HepG2 (cell line): ENCODE measurements at regions not wholly inside any gene's neighbourhood (a gene's known extent, or its start where the extent isn't known, plus 50 kb on each side); places are given as distances from the start of the nearest gene placed in this dataset.

Source experiments
- ATAC-seq: fragments of 200-7000 bp; cut with Tn5 transposase; 3 replicates; pipeline ENCODE4 v1.9.1; 2020; ENCODE audit warnings: mild to moderate bottlenecking, moderate library complexity
- BruUV-seq: library from RNA; stranded (reverse); fragments of 400-500 nt; replicated peaks from 2 replicates; lab custom pipeline; 2021; lab: Mats Ljungman, UMichigan
- CTCF ChIA-PET: fragments of 300-600 bp; formaldehyde crosslinking; extraction: SDS; loops from one replicate; lab custom pipeline; 2021; ENCODE audit warnings: low total read pairs, inconsistent platforms, low intra/inter-chr PET ratio; lab: Yijun Ruan, JAX
- POLR2A ChIA-PET: fragments of 350-600 bp; sonication (Branson Sonifier 250); formaldehyde crosslinking; loops from one replicate; lab custom pipeline; 2020; ENCODE audit warnings: antibody characterized with exemption, inconsistent platforms; lab: Yijun Ruan, JAX
- DNase-seq: peaks from one replicate; pipeline ENCODE4 v3.0.0-alpha.2; 2015; ENCODE audit warnings: low spot score
- FAIRE-seq: peaks from 3 replicates; lab custom pipeline; 2011; peaks lifted over from hg19 to GRCh38; lab: Jason Lieb, UNC
- H2AFZ ChIP-seq: one replicate; pipeline ENCODE4 v1.6.1; 2011; ENCODE audit warnings: low read length, inconsistent platforms
- H3K27ac ChIP-seq: fragments of 300-600 bp; 3 replicates; pipeline ENCODE4 v1.8.0; 2011; ENCODE audit warnings: mixed run types, mild to moderate bottlenecking, mixed read lengths, low read length, inconsistent platforms; ENCODE audit not compliant: insufficient read depth; ENCODE audit errors: extremely low read length
- H3K27me3 ChIP-seq, 2 experiments: fragments of 200-600 bp in 1 of 2; 2 replicates in 1 of 2; 3 replicates in 1 of 2; pipeline versions ENCODE4 v1.6.0 to v1.8.0; 2011; ENCODE audit warnings: low read length in 2 of 2, mild to moderate bottlenecking in 2 of 2, moderate library complexity in 2 of 2, inconsistent platforms in 1 of 2; ENCODE audit not compliant: insufficient read depth in 2 of 2, control insufficient read depth in 1 of 2
- H3K36me3 ChIP-seq, 2 experiments: fragments of 200-600 bp in 1 of 2; replicated peaks in 1 of 2; 2 replicates in 1 of 2; 3 replicates in 1 of 2; pipeline versions ENCODE4 v1.5.1 to v1.8.0; 2011; ENCODE audit warnings: low read length in 2 of 2, inconsistent platforms in 1 of 2; ENCODE audit not compliant: insufficient read depth in 2 of 2, control insufficient read depth in 1 of 2
- H3K4me1 ChIP-seq: 2 replicates; pipeline ENCODE4 v1.5.1; 2012; ENCODE audit warnings: low read length, inconsistent platforms; ENCODE audit not compliant: insufficient read depth
- H3K4me2 ChIP-seq: 2 replicates; pipeline ENCODE4 v1.6.0; 2011; ENCODE audit warnings: low read depth, low read length, inconsistent platforms
- H3K4me3 ChIP-seq, 3 experiments: fragments of 200-600 bp in 1 of 3; sonication (generic), shearing (Covaris generic) in 1 of 3; replicated peaks in 1 of 3; 2 replicates each; pipeline ENCODE4 v1.5.1; 2011 to 2016; ENCODE audit warnings: low read length in 3 of 3, inconsistent platforms in 2 of 3, low read depth in 2 of 3, mild to moderate bottlenecking in 2 of 3, control low read depth in 1 of 3, mixed read lengths in 1 of 3; ENCODE audit not compliant: insufficient read depth in 1 of 3
- H3K79me2 ChIP-seq: one replicate; pipeline ENCODE4 v1.6.1; 2011; ENCODE audit warnings: low read length, inconsistent platforms; ENCODE audit not compliant: insufficient read depth
- H3K9ac ChIP-seq: 2 replicates; pipeline ENCODE4 v1.6.0; 2011; ENCODE audit warnings: mild to moderate bottlenecking, low read depth, low read length, inconsistent platforms; ENCODE audit not compliant: insufficient read depth
- H3K9me3 ChIP-seq: 2 replicates; pipeline ENCODE4 v1.5.1; 2012; ENCODE audit warnings: mild to moderate bottlenecking, low read length
- H4K20me1 ChIP-seq: 2 replicates; pipeline ENCODE4 v1.6.0; 2011; ENCODE audit warnings: inconsistent platforms, mild to moderate bottlenecking, low read length, moderate library complexity; ENCODE audit not compliant: insufficient read depth
- CREM ChIP-seq, 2 experiments: sonication (generic) in 1 of 2; formaldehyde crosslinking in 1 of 2; IDR thresholded peaks; 2 replicates each; pipeline versions ENCODE4 v1.4.0 to v1.6.1; 2016 to 2020; ENCODE audit warnings: antibody characterized with exemption in 1 of 2, mild to moderate bottlenecking in 1 of 2, missing genetic modification reagents in 1 of 2
- FIP1L1 ChIP-seq: fragments of 200-400 bp; formaldehyde crosslinking; IDR thresholded peaks from 2 replicates; pipeline ENCODE4 v1.6.1; 2018; ENCODE audit warnings: low read depth, mild to moderate bottlenecking, low read length, moderate library complexity, borderline replicate concordance; ENCODE audit not compliant: insufficient read depth
- ISX ChIP-seq: sonication (generic); formaldehyde crosslinking; conservative IDR thresholded peaks from 2 replicates; pipeline ENCODE4 v1.5.0; 2020; ENCODE audit warnings: missing genetic modification reagents
- KMT2A ChIP-seq: sonication (generic); formaldehyde crosslinking; IDR thresholded peaks from 2 replicates; pipeline ENCODE4 v1.4.0; 2020; ENCODE audit warnings: missing genetic modification reagents
- REXO4 ChIP-seq: sonication (generic); formaldehyde crosslinking; IDR thresholded peaks from 2 replicates; pipeline ENCODE4 v1.8.0; 2022; ENCODE audit warnings: missing genetic modification reagents, mild to moderate bottlenecking, borderline replicate concordance
- SKI ChIP-seq: fragments of 450-650 bp; IDR thresholded peaks from one replicate; pipeline ENCODE4 v1.6.1; 2018; ENCODE audit warnings: mild to moderate bottlenecking; ENCODE audit not compliant: partially characterized antibody
- TOE1 ChIP-seq: sonication (generic); formaldehyde crosslinking; IDR thresholded peaks from 2 replicates; pipeline ENCODE4 v1.4.0; 2020; ENCODE audit warnings: mild to moderate bottlenecking, missing genetic modification reagents
- YY1 ChIP-seq: IDR thresholded peaks from 2 replicates; pipeline ENCODE4 v1.6.1; 2011; ENCODE audit warnings: low read length, low read depth, moderate library complexity, mild to moderate bottlenecking; ENCODE audit not compliant: insufficient read depth, insufficient replicate concordance
- ZKSCAN5 ChIP-seq: sonication (generic); formaldehyde crosslinking; IDR thresholded peaks from 2 replicates; pipeline ENCODE4 v1.5.1; 2020; ENCODE audit warnings: mild to moderate bottlenecking, missing genetic modification reagents
- ZNF34 ChIP-seq: sonication (generic); formaldehyde crosslinking; IDR thresholded peaks from 2 replicates; pipeline ENCODE4 v1.4.0; 2020; ENCODE audit warnings: mild to moderate bottlenecking, missing genetic modification reagents, borderline replicate concordance
- ZNF431 ChIP-seq: sonication (generic); formaldehyde crosslinking; IDR thresholded peaks from 2 replicates; pipeline ENCODE4 v1.9.0; 2022; ENCODE audit warnings: missing genetic modification reagents, low read depth, mild to moderate bottlenecking, borderline replicate concordance
- WGBS: methylation state at CpG from one replicate; pipeline ENCODE4 v1.1.6; 2017; ENCODE audit warnings: low lambda C conversion rate; 5-methylcytosine and 5-hydroxymethylcytosine counted together
- in situ Hi-C: cut with HindIII; loops from 2 replicates; pipeline ENCODE4 v1.10.0; 2017; ENCODE audit warnings: low pct_unique_long_range_greater_than_20kb; ENCODE audit not compliant: extremely low pct_ligation_motif_present
- intact Hi-C: fragments of 100-400 bp; cut with micrococcal nuclease; formaldehyde crosslinking; loops from one replicate; pipeline ENCODE4 v1.10.0; 2022; ENCODE audit not compliant: unreplicated experiment
- TF ChIP-seq, protein P1 (sequence below): sonication (generic); formaldehyde crosslinking; IDR thresholded peaks from 2 replicates; pipeline ENCODE4 v1.8.1; 2023; ENCODE audit warnings: missing genetic modification reagents, mild to moderate bottlenecking, borderline replicate concordance
- TF ChIP-seq, protein P2 (sequence below): sonication (generic); IDR thresholded peaks from 2 replicates; pipeline ENCODE4 v1.6.1; 2016; ENCODE audit warnings: low read depth, borderline replicate concordance
- TF ChIP-seq, protein P3 (sequence below): sonication (generic); formaldehyde crosslinking; IDR thresholded peaks from 2 replicates; pipeline ENCODE4 v1.8.1; 2022; ENCODE audit warnings: low read depth, mild to moderate bottlenecking, missing genetic modification reagents

DNA sequence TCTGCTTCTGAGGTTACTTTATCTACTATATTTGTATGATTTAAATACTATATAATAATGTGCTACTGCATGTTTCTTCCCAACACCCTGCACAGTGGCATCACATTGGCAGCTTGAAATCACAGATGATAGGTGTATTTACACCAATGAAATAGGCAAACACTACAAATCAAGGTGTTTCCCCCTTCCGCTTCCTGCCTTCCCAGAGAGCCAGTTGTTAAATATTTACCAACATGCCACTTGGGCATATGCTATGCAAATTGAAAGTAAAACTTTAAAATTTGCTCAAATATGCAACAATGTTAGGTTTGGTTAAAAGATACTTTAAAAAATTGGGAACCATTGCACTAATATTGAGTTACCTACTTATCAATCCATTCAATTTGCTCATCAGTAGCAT is 58.2 kb upstream of the SMARCA2 start (continued):
- no peak for TF ChIP-seq FIP1L1
- no peak for TF ChIP-seq KMT2A (CRISPR knock-in tag)
- no peak for TF ChIP-seq YY1
- TF ChIP-seq ZNF34 = no peak
- TF ChIP-seq, protein P1, sequence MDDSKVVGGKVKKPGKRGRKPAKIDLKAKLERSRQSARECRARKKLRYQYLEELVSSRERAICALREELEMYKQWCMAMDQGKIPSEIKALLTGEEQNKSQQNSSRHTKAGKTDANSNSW = no peak
- TF ChIP-seq, all 625 proteins: peak for 0

DNA sequence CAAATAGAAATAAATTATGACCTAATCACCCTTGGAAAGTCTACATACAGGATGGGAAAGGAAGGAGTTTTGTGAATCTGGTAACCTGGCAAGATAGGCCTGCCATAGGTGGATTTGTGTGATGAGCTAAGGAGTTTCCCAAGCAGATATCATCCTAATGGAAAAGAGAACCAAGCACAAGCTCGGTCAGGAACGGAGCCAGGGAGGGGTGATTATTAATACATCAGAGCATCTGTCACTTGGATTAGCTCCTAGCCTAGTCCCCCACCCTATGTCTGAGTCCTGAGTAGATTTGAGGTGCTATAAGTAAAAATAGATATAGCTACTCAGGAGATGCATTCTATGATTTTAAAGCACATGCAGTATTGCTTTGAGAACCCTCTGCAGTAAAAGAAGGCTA is 57.3 kb upstream of the SMARCA2 start:
- FAIRE-seq = no peak
- TF ChIP-seq ZNF431 (CRISPR knock-in tag) (no peak), CREM (IDR thresholded peaks at IDR 0.05) (no peak), CREM (CRISPR knock-in tag; IDR thresholded peaks at IDR 0.05) (no peak), SKI (no peak), REXO4 (CRISPR knock-in tag) (no peak), ISX (CRISPR knock-in tag) (no peak), TOE1 (CRISPR knock-in tag) (no peak), ZKSCAN5 (no peak)
- TF ChIP-seq, protein P2, sequence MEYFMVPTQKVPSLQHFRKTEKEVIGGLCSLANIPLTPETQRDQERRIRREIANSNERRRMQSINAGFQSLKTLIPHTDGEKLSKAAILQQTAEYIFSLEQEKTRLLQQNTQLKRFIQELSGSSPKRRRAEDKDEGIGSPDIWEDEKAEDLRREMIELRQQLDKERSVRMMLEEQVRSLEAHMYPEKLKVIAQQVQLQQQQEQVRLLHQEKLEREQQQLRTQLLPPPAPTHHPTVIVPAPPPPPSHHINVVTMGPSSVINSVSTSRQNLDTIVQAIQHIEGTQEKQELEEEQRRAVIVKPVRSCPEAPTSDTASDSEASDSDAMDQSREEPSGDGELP = no peak
- TF ChIP-seq, protein P3, sequence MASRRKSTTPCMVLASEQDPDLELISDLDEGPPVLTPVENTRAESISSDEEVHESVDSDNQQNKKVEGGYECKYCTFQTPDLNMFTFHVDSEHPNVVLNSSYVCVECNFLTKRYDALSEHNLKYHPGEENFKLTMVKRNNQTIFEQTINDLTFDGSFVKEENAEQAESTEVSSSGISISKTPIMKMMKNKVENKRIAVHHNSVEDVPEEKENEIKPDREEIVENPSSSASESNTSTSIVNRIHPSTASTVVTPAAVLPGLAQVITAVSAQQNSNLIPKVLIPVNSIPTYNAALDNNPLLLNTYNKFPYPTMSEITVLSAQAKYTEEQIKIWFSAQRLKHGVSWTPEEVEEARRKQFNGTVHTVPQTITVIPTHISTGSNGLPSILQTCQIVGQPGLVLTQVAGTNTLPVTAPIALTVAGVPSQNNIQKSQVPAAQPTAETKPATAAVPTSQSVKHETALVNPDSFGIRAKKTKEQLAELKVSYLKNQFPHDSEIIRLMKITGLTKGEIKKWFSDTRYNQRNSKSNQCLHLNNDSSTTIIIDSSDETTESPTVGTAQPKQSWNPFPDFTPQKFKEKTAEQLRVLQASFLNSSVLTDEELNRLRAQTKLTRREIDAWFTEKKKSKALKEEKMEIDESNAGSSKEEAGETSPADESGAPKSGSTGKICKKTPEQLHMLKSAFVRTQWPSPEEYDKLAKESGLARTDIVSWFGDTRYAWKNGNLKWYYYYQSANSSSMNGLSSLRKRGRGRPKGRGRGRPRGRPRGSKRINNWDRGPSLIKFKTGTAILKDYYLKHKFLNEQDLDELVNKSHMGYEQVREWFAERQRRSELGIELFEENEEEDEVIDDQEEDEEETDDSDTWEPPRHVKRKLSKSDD (CRISPR knock-in tag) = no peak

More for the DNA sequence above, 57.3 kb upstream of the SMARCA2 start:
- Histone ChIP-seq H3K27me3 (no peaks in the 10 kb centered on the region; a peak in 1 of 5 replicates), H2AFZ (no peak overlapping the region), H4K20me1 (no peaks in the 10 kb centered on the region), H3K4me1 (no peaks in the 10 kb centered on the region), H3K4me3 (no peak overlapping the region), H3K9me3 (no peaks in the 10 kb centered on the region), H3K36me3 (no peaks in the 10 kb centered on the region), H3K79me2 (no peaks in the 10 kb centered on the region), H3K27ac (no peak overlapping the region), H3K4me2 (no peak overlapping the region), H3K9ac (no peak overlapping the region)
- DNase-seq (no peak), ATAC-seq (no peak)
- in situ Hi-C loops = no loop called here
- CTCF ChIA-PET = no interaction called here
- WGBS = 0% methylated on average over 2 of the region's 2 CpGs
- no TSS peak for BruUV-seq
- intact Hi-C loops = no loop called here
- POLR2A ChIA-PET = no interaction called here
